Skeletal muscle tissue (tissue), 3 donors: ENCODE measurements at regions not wholly inside any gene's neighbourhood (a gene's known extent, or its start where the extent isn't known, plus 50 kb on each side); places are given as distances from the start of the nearest gene placed in this dataset.
A peak's percentile ranks its signal among the peaks of the same experiment; 100 is the strongest.

ENCODE experiments used
- H3K27ac ChIP-seq: one replicate; pipeline ENCODE4 v1.7.0; 2013; ENCODE audit warnings: mild to moderate bottlenecking, low read depth, low read length, inconsistent platforms
- H3K27me3 ChIP-seq, 3 donors: one replicate each; pipeline ENCODE4 v1.7.0; 2013; ENCODE audit warnings: low read length in 3 of 3; ENCODE audit not compliant: control insufficient read depth in 3 of 3, insufficient read depth in 3 of 3
- H3K36me3 ChIP-seq, 3 donors: one replicate each; pipeline ENCODE4 v1.7.0; 2013; ENCODE audit warnings: low read length in 3 of 3; ENCODE audit not compliant: control insufficient read depth in 3 of 3, insufficient read depth in 3 of 3
- H3K4me1 ChIP-seq, 3 donors: one replicate each; pipeline ENCODE4 v1.7.0; 2013; ENCODE audit warnings: low read length in 3 of 3, mild to moderate bottlenecking in 3 of 3; ENCODE audit not compliant: control insufficient read depth in 3 of 3, insufficient read depth in 3 of 3
- H3K4me3 ChIP-seq, 3 donors: one replicate each; pipeline ENCODE4 v1.7.0; 2013; ENCODE audit warnings: low read length in 3 of 3
- H3K9ac ChIP-seq, 3 donors: one replicate each; pipeline ENCODE4 v1.7.0; 2013; ENCODE audit warnings: low read length in 3 of 3, mild to moderate bottlenecking in 3 of 3, moderate library complexity in 2 of 3, low read depth in 1 of 3
- H3K9me3 ChIP-seq, 3 donors: one replicate each; pipeline ENCODE4 v1.7.0; 2013; ENCODE audit warnings: low read length in 3 of 3; ENCODE audit not compliant: control insufficient read depth in 3 of 3
- donor health status: Osteomylitis.

GRCh38 chr7:69263550-69263949 lies 334.7 kb upstream of the AUTS2 start:
- H3K27me3 ChIP-seq: no peaks in the 10 kb centered on the region
- no peak overlapping the region for H3K4me3 ChIP-seq
- H3K9me3 ChIP-seq: no peaks in the 10 kb centered on the region
- H3K36me3 ChIP-seq: no peaks in the 10 kb centered on the region
- H3K4me1 ChIP-seq: no peaks in the 10 kb centered on the region
- no peak overlapping the region for H3K27ac ChIP-seq
- no peak overlapping the region for H3K9ac ChIP-seq

- Histone ChIP-seq H3K9me3 (peaks cover 0 to 2% (median 0%) of the 10 kb centered on the region in 3 donors), H3K27me3 (peaks cover 0 to 4% (median 0%) of the 10 kb centered on the region in 3 donors), H3K4me1 (no peaks in the 10 kb centered on the region), H3K4me3 (no peak overlapping the region), H3K9ac (no peak overlapping the region), H3K36me3 (no peaks in the 10 kb centered on the region), H3K27ac (no peak overlapping the region)
Measured at GRCh38 chr7:69269806-69270205, 328.5 kb upstream of the AUTS2 start.

GRCh38 chr7:69272101-69272500 lies 326.2 kb upstream of the AUTS2 start:
- no peak overlapping the region for H3K4me3 ChIP-seq
- peaks cover 0 to 4% (median 0%) of the 10 kb centered on the region in 3 donors for H3K27me3 ChIP-seq
- H3K9me3 ChIP-seq: peaks cover 0 to 2% (median 0%) of the 10 kb centered on the region in 3 donors
- H3K36me3 ChIP-seq: no peaks in the 10 kb centered on the region
- no peaks in the 10 kb centered on the region for H3K4me1 ChIP-seq
- H3K27ac ChIP-seq: no peak overlapping the region
- H3K9ac ChIP-seq: no peak overlapping the region

GRCh38 chr7:69276011-69276729 lies 322.1 kb upstream of the AUTS2 start:
- Histone ChIP-seq H3K9ac (no peak overlapping the region), H3K9me3 (peaks cover 0 to 2% (median 0%) of the 10 kb centered on the region in 3 donors), H3K27ac (no peak overlapping the region), H3K4me1 (no peaks in the 10 kb centered on the region), H3K4me3 (no peak overlapping the region), H3K36me3 (no peaks in the 10 kb centered on the region), H3K27me3 (peaks cover 0 to 4% (median 0%) of the 10 kb centered on the region in 3 donors)

- Histone ChIP-seq H3K27ac (no peak overlapping the region), H3K9me3 (peaks cover 0 to 2% (median 0%) of the 10 kb centered on the region in 3 donors), H3K27me3 (peaks cover 0 to under 1% (median 0%) of the 10 kb centered on the region in 3 donors), H3K36me3 (no peaks in the 10 kb centered on the region), H3K4me3 (no peak overlapping the region), H3K4me1 (no peaks in the 10 kb centered on the region), H3K9ac (no peak overlapping the region)
Measured at GRCh38 chr7:69277366-69277765, 320.9 kb upstream of the AUTS2 start.

- H3K27ac ChIP-seq: no peak overlapping the region
- peaks cover 0 to 4% (median 2%) of the 10 kb centered on the region in 3 donors for H3K4me1 ChIP-seq
- no peak overlapping the region for H3K4me3 ChIP-seq
- H3K9me3 ChIP-seq: no peaks in the 10 kb centered on the region
- no peak overlapping the region for H3K9ac ChIP-seq
- no peaks in the 10 kb centered on the region for H3K27me3 ChIP-seq
- no peaks in the 10 kb centered on the region for H3K36me3 ChIP-seq
Measured at GRCh38 chr7:69282946-69283345, 315.3 kb upstream of the AUTS2 start.

- Histone ChIP-seq H3K9me3 (no peaks in the 10 kb centered on the region), H3K4me1 (peaks cover 0 to 4% (median 2%) of the 10 kb centered on the region in 3 donors), H3K36me3 (no peaks in the 10 kb centered on the region)
Measured at GRCh38 chr7:69283421-69283820, 314.9 kb upstream of the AUTS2 start.

GRCh38 chr7:69285854-69286253 lies 312.4 kb upstream of the AUTS2 start:
- no peak overlapping the region for H3K4me3 ChIP-seq
- no peaks in the 10 kb centered on the region for H3K27me3 ChIP-seq
- no peak overlapping the region for H3K27ac ChIP-seq
- no peak overlapping the region for H3K9ac ChIP-seq
- H3K9me3 ChIP-seq: no peaks in the 10 kb centered on the region
- peaks cover 0 to 4% (median 2%) of the 10 kb centered on the region in 3 donors for H3K4me1 ChIP-seq
- no peaks in the 10 kb centered on the region for H3K36me3 ChIP-seq

More at GRCh38 chr7:69283421-69283820, 314.9 kb upstream of the AUTS2 start:
- no peak overlapping the region for H3K27ac ChIP-seq
- no peak overlapping the region for H3K9ac ChIP-seq
- no peaks in the 10 kb centered on the region for H3K27me3 ChIP-seq
- H3K4me3 ChIP-seq: peak overlapping the region in 1 of 3 donors; percentile 13

GRCh38 chr7:69295977-69296376 lies 302.3 kb upstream of the AUTS2 start:
- Histone ChIP-seq H3K4me3 (no peak overlapping the region), H3K9ac (no peak overlapping the region), H3K36me3 (no peaks in the 10 kb centered on the region), H3K27ac (no peak overlapping the region), H3K9me3 (no peaks in the 10 kb centered on the region), H3K4me1 (no peaks in the 10 kb centered on the region), H3K27me3 (no peaks in the 10 kb centered on the region)

GRCh38 chr7:69301253-69301652 lies 297.0 kb upstream of the AUTS2 start:
- no peak overlapping the region for H3K9ac ChIP-seq
- no peak overlapping the region for H3K27ac ChIP-seq
- no peaks in the 10 kb centered on the region for H3K9me3 ChIP-seq
- no peaks in the 10 kb centered on the region for H3K27me3 ChIP-seq
- no peaks in the 10 kb centered on the region for H3K4me1 ChIP-seq
- H3K4me3 ChIP-seq: no peak overlapping the region
- no peaks in the 10 kb centered on the region for H3K36me3 ChIP-seq
